Endothelial cell of umbilical vein (primary cell): ENCODE measurements at regions not wholly inside any gene's neighbourhood (a gene's known extent, or its start where the extent isn't known, plus 50 kb on each side); places are given as distances from the start of the nearest gene placed in this dataset.

Experiments used
- BruUV-seq: library from RNA; stranded (reverse); fragments of 400-500 nt; replicated peaks from 2 replicates; lab custom pipeline; 2021; lab: Mats Ljungman, UMichigan
- CTCF ChIA-PET: fragments of 300-600, 350-600 bp; sonication (Branson Sonifier 250); formaldehyde crosslinking; loops from one replicate; lab custom pipeline; 2021; ENCODE audit warnings: antibody characterized with exemption, inconsistent platforms; lab: Charles Lee
- POLR2A ChIA-PET: fragments of 300-600, 350-600 bp; sonication (Branson Sonifier 250); formaldehyde crosslinking; loops from one replicate; lab custom pipeline; 2021; ENCODE audit warnings: antibody characterized with exemption, inconsistent platforms; lab: Charles Lee
- DNase-seq: peaks from one replicate; pipeline ENCODE4 v3.0.0-alpha.2; 2011; ENCODE audit warnings: low read depth, low spot score
- FAIRE-seq: peaks from 2 replicates; lab custom pipeline; 2011; peaks lifted over from hg19 to GRCh38; lab: Jason Lieb, UNC
- H2AFZ ChIP-seq: 2 replicates; pipeline ENCODE4 v1.6.0; 2012; ENCODE audit warnings: low read depth, low read length, control low read depth, inconsistent platforms
- H3K27ac ChIP-seq: 2 replicates; pipeline ENCODE4 v1.5.1; 2011; ENCODE audit warnings: low read depth, mild to moderate bottlenecking, control low read depth, low read length, moderate library complexity; ENCODE audit not compliant: insufficient read depth
- H3K27me3 ChIP-seq, 2 experiments: 2 replicates each; pipeline versions ENCODE4 v1.6.0 to v1.6.1; 2011; ENCODE audit warnings: low read length in 2 of 2, mixed read lengths in 1 of 2; ENCODE audit not compliant: control insufficient read depth in 2 of 2, insufficient read depth in 2 of 2
- H3K36me3 ChIP-seq, 2 experiments: 2 replicates in 1 of 2; 3 replicates in 1 of 2; pipeline ENCODE4 v1.5.1; 2011; ENCODE audit warnings: low read length in 2 of 2, mild to moderate bottlenecking in 1 of 2, moderate library complexity in 1 of 2; ENCODE audit not compliant: control insufficient read depth in 2 of 2, insufficient read depth in 2 of 2; ENCODE audit errors: extremely low read depth in 1 of 2
- H3K4me1 ChIP-seq: 3 replicates; pipeline ENCODE4 v1.5.1; 2011; ENCODE audit warnings: mild to moderate bottlenecking, low read length; ENCODE audit not compliant: control insufficient read depth, insufficient read depth; ENCODE audit errors: extremely low read depth
- H3K4me2 ChIP-seq: 2 replicates; pipeline ENCODE4 v1.6.1; 2011; ENCODE audit warnings: low read length, control low read depth, mixed read lengths; ENCODE audit not compliant: insufficient read depth
- H3K4me3 ChIP-seq, 3 experiments: fragments of 200-600 bp in 1 of 3; sonication (generic), shearing (Covaris generic) in 1 of 3; replicated peaks in 1 of 3; 2 replicates each; pipeline ENCODE4 v1.5.1; 2011 to 2016; ENCODE audit warnings: control low read depth in 3 of 3, low read length in 3 of 3, mild to moderate bottlenecking in 2 of 3, inconsistent platforms in 1 of 3, low read depth in 1 of 3, moderate library complexity in 1 of 3; ENCODE audit not compliant: insufficient read depth in 1 of 3
- H3K79me2 ChIP-seq: 2 replicates; pipeline ENCODE4 v1.6.0; 2012; ENCODE audit warnings: low read length, inconsistent platforms; ENCODE audit not compliant: control insufficient read depth, insufficient read depth
- H3K9ac ChIP-seq: replicated peaks from 2 replicates; pipeline ENCODE3; 2011; ENCODE audit warnings: low read length, control low read depth; ENCODE audit not compliant: insufficient read depth; ENCODE audit errors: extremely low read depth
- H3K9me1 ChIP-seq: replicated peaks from 3 replicates; pipeline ENCODE4 v1.6.0; 2011; ENCODE audit warnings: mild to moderate bottlenecking, low read length; ENCODE audit not compliant: control insufficient read depth, insufficient read depth; ENCODE audit errors: extremely low read depth
- H3K9me3 ChIP-seq: replicated peaks from 2 replicates; pipeline ENCODE4 v1.5.1; 2012; ENCODE audit warnings: low read length, inconsistent platforms; ENCODE audit not compliant: control insufficient read depth, insufficient read depth
- H4K20me1 ChIP-seq: replicated peaks from 2 replicates; pipeline ENCODE3; 2011; ENCODE audit warnings: mild to moderate bottlenecking, low read length; ENCODE audit not compliant: control insufficient read depth, insufficient read depth; ENCODE audit errors: extremely low read depth
- FOS ChIP-seq: IDR thresholded peaks from 2 replicates; pipeline ENCODE4 v1.6.1; 2011; ENCODE audit warnings: mild to moderate bottlenecking, low read length, moderate library complexity, borderline replicate concordance; ENCODE audit not compliant: insufficient read depth
- GATA2 ChIP-seq: IDR thresholded peaks from 2 replicates; pipeline ENCODE4 v1.7.0; 2011; ENCODE audit warnings: low read depth, mild to moderate bottlenecking, moderate library complexity, mixed read lengths, low read length; ENCODE audit not compliant: insufficient read length, insufficient read depth
- JUN ChIP-seq: IDR thresholded peaks from 2 replicates; pipeline ENCODE4 v1.6.1; 2011; ENCODE audit warnings: borderline replicate concordance, low read depth; ENCODE audit not compliant: insufficient read length, insufficient read depth
- POLR2A ChIP-seq: IDR thresholded peaks from 2 replicates; pipeline ENCODE4 v1.6.1; 2012; ENCODE audit warnings: low read depth, mild to moderate bottlenecking, control low read depth, low read length
- POLR2AphosphoS5 ChIP-seq: IDR thresholded peaks from 2 replicates; pipeline ENCODE4 v1.6.1; 2012; ENCODE audit warnings: low read depth, mild to moderate bottlenecking, control low read depth, low read length, moderate library complexity; ENCODE audit not compliant: insufficient read depth
- dilution Hi-C: fragments of 300-500 bp; cut with MboI; formaldehyde crosslinking; loops from one replicate; pipeline ENCODE4 v1.15.0; 2019; ENCODE audit warnings: low sequenced_read_pairs; ENCODE audit not compliant: extremely low pct_ligation_motif_present
- intact Hi-C: fragments of 100-400 bp; cut with micrococcal nuclease; formaldehyde crosslinking; loops from one replicate; pipeline ENCODE4 v1.10.0; 2022
- TF ChIP-seq, protein P1 (sequence below): IDR thresholded peaks from 2 replicates; pipeline ENCODE4 v1.6.1; 2011; ENCODE audit not compliant: insufficient read depth, insufficient read length
- TF ChIP-seq, protein P2 (sequence below), 2 donors: IDR thresholded peaks; 1 replicate in 1 of 2; 2 replicates in 1 of 2; pipeline ENCODE4 v1.5.1; 2011; ENCODE audit warnings: low read length in 2 of 2, mild to moderate bottlenecking in 2 of 2, moderate library complexity in 2 of 2, control low read depth in 1 of 2, inconsistent platforms in 1 of 2, low read depth in 1 of 2; ENCODE audit not compliant: insufficient read depth in 1 of 2; ENCODE audit errors: extremely low read depth in 1 of 2

DNA sequence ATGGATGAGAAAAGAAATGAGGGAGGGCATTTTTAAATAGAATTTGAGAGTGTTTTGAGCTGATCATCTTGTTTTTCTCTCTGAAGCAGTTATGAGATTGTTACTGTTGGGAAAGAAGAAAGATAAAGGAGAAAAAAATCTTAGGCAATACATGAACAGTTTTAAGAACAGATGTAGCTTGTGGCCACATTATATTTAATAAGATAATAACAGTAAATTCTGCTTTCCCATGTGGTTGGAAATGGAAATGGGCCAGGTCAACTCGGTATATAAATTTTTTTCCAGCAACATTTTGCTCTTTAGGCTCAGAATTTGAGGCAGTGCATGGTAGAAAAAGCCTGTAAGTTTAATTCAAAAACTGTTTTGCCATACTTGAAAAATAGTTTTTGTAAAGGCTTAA, 118.7 kb downstream of the POSTN start:
- intact Hi-C loops (no loop called here), dilution Hi-C loops (no loop called here)
- Histone ChIP-seq H3K4me2 (no peak overlapping the region), H3K27me3 (no peaks in the 10 kb centered on the region), H4K20me1 (no peaks in the 10 kb centered on the region), H3K27ac (no peak overlapping the region), H3K4me3 (no peak overlapping the region), H3K9me3 (no peaks in the 10 kb centered on the region), H3K79me2 (no peaks in the 10 kb centered on the region), H2AFZ (no peak overlapping the region), H3K4me1 (no peaks in the 10 kb centered on the region), H3K9ac (no peak overlapping the region), H3K9me1 (no peaks in the 10 kb centered on the region), H3K36me3 (no peaks in the 10 kb centered on the region)
- FAIRE-seq: no peak
- no TSS peak for BruUV-seq
- POLR2A ChIA-PET: interaction anchor here (0.5 to 0.7 kb wide), 2 partner anchors 480 to 1351 kb away, joined by 3 to 7 read pairs; no protein-coding TSS in a partner anchor
- CTCF ChIA-PET: no interaction called here
- no peak for DNase-seq
- TF ChIP-seq POLR2AphosphoS5 (no peak), JUN (no peak), POLR2A (no peak), GATA2 (no peak), FOS (no peak)
- TF ChIP-seq, protein P1, sequence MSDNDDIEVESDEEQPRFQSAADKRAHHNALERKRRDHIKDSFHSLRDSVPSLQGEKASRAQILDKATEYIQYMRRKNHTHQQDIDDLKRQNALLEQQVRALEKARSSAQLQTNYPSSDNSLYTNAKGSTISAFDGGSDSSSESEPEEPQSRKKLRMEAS: no peak
- TF ChIP-seq, protein P2, sequence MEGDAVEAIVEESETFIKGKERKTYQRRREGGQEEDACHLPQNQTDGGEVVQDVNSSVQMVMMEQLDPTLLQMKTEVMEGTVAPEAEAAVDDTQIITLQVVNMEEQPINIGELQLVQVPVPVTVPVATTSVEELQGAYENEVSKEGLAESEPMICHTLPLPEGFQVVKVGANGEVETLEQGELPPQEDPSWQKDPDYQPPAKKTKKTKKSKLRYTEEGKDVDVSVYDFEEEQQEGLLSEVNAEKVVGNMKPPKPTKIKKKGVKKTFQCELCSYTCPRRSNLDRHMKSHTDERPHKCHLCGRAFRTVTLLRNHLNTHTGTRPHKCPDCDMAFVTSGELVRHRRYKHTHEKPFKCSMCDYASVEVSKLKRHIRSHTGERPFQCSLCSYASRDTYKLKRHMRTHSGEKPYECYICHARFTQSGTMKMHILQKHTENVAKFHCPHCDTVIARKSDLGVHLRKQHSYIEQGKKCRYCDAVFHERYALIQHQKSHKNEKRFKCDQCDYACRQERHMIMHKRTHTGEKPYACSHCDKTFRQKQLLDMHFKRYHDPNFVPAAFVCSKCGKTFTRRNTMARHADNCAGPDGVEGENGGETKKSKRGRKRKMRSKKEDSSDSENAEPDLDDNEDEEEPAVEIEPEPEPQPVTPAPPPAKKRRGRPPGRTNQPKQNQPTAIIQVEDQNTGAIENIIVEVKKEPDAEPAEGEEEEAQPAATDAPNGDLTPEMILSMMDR (IDR thresholded peaks at IDR 0.05; ENCODE audit: extremely low read depth in 1 of 2, insufficient read depth in 1 of 2, low read depth in 1 of 2, low read length in 2 of 2): no peak
